ENCODE measurements at regions not wholly inside any gene's neighbourhood (a gene's known extent, or its start where the extent isn't known, plus 50 kb on each side); places are given as distances from the start of the nearest gene placed in this dataset.
"Not testable (repeated sequence)": the region's sequence is repeated elsewhere in the genome, so short reads cannot be mapped to it uniquely, and the experiment has no call there.

DNA sequence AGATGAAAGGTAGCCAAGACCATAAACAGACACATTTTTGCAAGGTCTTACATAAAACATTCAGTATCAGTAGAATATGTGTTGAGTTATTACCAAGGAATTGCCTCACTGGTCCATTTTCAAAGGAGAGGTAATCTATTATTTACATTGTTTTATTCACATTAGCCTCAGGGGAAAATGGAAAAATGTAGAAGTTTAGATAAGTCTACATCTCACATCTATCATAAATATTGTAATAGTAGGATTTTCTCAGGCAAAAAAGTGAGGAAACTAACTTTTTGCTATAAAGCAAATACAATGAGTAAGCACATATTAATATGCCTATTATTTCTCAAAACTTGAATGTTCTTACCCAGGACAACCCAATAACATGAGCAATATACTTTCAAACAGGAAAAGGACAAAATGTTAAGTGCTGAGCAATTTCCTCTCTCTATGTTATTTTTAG lies 184.6 kb upstream of the AGTR1 start:
- intact Hi-C loops (cut with micrococcal nuclease): no loop called here
- no peaks in the 10 kb centered on the region for H3K36me3 Mint-ChIP-seq (ENCODE audit: low read depth)

GRCh38 chr3:148518520-148518919 lies 179.2 kb upstream of the AGTR1 start:
- Mint-ChIP-seq H3K27me3 (ENCODE audit: low read depth) (no peaks in the 10 kb centered on the region), H3K9me3 (peaks cover 24% of the 10 kb centered on the region), H3K4me1 (ENCODE audit: low read depth) (no peaks in the 10 kb centered on the region), H3K27ac (no peak overlapping the region), H3K36me3 (ENCODE audit: low read depth) (no peaks in the 10 kb centered on the region), H3K4me3 (ENCODE audit: low read depth) (no peak overlapping the region)
- intact Hi-C loops (cut with micrococcal nuclease): no loop called here
- DNase-seq (ENCODE audit: low spot score): no peak

More for the DNA sequence above, 184.6 kb upstream of the AGTR1 start:
- Mint-ChIP-seq H3K4me3 (ENCODE audit: low read depth) (no peak overlapping the region), H3K9me3 (peaks cover 9% of the 10 kb centered on the region), H3K27ac (no peak overlapping the region), H3K4me1 (ENCODE audit: low read depth) (no peaks in the 10 kb centered on the region), H3K27me3 (ENCODE audit: low read depth) (no peaks in the 10 kb centered on the region)
- no peak for DNase-seq (ENCODE audit: low spot score)

DNA sequence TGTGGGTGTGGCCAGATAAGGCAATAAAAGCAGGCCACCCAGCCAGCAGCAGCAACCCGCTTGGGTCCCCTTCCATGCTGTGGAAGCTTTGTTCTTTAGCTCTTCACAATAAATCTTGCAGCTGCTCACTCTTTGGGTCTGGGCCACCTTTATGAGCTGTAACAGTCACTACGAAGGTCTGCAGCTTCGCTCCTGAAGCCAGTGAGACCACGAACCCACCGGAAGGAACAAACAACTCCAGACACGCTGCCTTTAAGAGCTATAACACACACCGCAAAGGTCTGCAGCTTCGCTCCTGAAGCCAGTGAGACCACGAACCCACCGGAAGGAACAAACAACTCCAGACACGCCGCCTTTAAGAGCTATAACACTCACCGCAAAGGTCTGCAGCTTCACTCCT lies 172.1 kb upstream of the AGTR1 start:
- H3K36me3 Mint-ChIP-seq (ENCODE audit: low read depth); DNase-seq (ENCODE audit: low spot score); H3K4me1 Mint-ChIP-seq (ENCODE audit: low read depth); H3K27me3 Mint-ChIP-seq (ENCODE audit: low read depth); intact Hi-C loops (cut with micrococcal nuclease); H3K4me3 Mint-ChIP-seq (ENCODE audit: low read depth); H3K27ac Mint-ChIP-seq: not testable (repeated sequence)
- H3K9me3 Mint-ChIP-seq: peaks cover 28% of the 10 kb centered on the region

GRCh38 chr3:148528024-148528423 lies 169.7 kb upstream of the AGTR1 start:
- no peak for DNase-seq (ENCODE audit: low spot score)
- intact Hi-C loops (cut with micrococcal nuclease): no loop called here
- Mint-ChIP-seq H3K4me3 (ENCODE audit: low read depth) (no peak overlapping the region), H3K9me3 (peaks cover 18% of the 10 kb centered on the region), H3K4me1 (ENCODE audit: low read depth) (no peaks in the 10 kb centered on the region), H3K27ac (no peak overlapping the region), H3K27me3 (ENCODE audit: low read depth) (no peaks in the 10 kb centered on the region), H3K36me3 (ENCODE audit: low read depth) (no peaks in the 10 kb centered on the region)

DNA sequence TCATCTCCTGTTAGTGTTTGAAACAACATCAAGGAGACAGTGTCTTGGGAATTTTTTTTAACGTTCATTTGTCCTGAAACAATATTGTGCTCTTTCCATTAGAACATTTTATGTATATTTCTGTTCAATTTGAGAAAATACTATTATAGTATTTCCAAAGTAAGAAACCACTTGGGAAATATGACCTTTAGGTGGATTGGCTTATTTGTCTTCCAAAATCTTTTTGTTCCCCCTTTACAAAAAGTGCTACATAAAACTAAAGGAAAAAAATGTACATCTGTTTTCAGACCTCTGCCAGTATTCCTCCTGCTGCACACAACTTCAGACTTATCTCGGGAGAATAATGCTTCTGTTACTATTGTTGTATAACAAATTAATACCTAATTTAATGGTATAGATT lies 165.9 kb upstream of the AGTR1 start:
- Mint-ChIP-seq H3K27me3 (ENCODE audit: low read depth) (no peaks in the 10 kb centered on the region), H3K9me3 (peaks cover 5% of the 10 kb centered on the region)

DNA sequence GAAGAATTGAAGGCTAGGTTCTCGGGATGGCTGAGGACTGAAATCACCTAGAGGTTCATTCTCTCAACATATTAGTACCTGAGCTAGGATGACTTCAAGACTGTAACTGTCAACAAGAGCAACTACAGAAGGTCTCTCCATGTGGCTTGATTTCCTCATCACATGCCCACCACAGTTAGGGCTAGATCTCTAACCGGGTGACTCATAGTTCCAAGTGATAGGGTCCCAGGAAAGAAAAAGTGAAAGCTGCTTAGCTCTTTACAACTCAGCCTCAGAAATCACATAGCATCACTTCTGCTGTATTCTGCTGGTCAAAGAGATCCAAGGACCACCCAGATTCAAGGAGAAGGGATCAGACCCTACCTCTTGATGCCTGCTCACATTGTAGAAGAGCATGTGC lies 165.4 kb upstream of the AGTR1 start:
- Mint-ChIP-seq H3K4me1 (ENCODE audit: low read depth) (no peaks in the 10 kb centered on the region), H3K36me3 (ENCODE audit: low read depth) (no peaks in the 10 kb centered on the region), H3K27me3 (ENCODE audit: low read depth) (no peaks in the 10 kb centered on the region), H3K4me3 (ENCODE audit: low read depth) (no peak overlapping the region), H3K9me3 (peaks cover under 1% of the 10 kb centered on the region), H3K27ac (no peak overlapping the region)
- no peak for DNase-seq (ENCODE audit: low spot score)
- intact Hi-C loops (cut with micrococcal nuclease): no loop called here

More for the DNA sequence above, 165.9 kb upstream of the AGTR1 start:
- H3K27ac Mint-ChIP-seq: no peak overlapping the region
- no peak overlapping the region for H3K4me3 Mint-ChIP-seq (ENCODE audit: low read depth)
- no peaks in the 10 kb centered on the region for H3K36me3 Mint-ChIP-seq (ENCODE audit: low read depth)
- H3K4me1 Mint-ChIP-seq (ENCODE audit: low read depth): no peaks in the 10 kb centered on the region
- no peak for DNase-seq (ENCODE audit: low spot score)
- intact Hi-C loops (cut with micrococcal nuclease): no loop called here

- DNase-seq (ENCODE audit: low spot score): no peak
These were observed 164.9 kb upstream of the AGTR1 start for GRCh38 chr3:148532774-148533173.

DNA sequence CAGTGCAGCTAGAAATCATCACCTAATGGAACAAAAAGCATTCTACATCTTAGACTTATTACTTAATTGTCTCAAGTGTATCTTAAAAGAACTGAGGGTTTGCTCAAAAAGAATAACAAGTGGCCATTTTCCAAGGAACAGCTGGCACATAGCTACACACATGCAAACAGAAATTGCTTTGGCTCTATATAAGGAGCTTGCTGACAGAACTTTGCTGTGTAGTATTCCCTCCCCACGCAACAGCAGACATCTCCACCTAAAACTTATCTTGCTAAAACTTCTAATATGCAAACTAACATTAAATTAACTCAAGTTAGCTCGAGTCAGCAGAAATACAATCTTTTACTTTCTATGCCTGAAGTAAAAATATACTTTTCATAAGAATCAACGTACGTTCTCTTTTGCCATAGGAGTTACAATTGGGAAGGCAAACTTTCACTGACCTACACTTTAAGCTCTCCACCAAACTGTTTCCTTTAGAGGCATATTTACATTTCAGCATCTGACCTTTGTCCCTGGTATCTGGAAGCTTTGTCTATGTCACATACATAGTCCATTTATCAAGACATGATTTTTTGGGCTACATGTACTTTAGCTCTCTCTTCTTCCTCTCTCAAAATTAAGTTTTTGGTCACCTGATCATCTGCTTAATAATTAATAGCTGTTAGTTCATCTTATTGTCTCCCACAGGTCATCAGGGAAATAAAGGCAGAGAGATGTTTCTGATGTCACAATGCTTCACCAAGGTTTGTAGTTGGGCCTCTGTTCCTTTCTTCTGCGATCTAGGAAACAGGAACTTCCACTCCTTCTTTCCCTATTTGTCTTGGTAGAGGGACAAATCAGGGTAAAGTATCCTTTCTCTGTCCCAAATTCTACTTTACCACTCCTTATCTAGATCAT lies 163.4 kb upstream of the AGTR1 start:
- H3K9me3 Mint-ChIP-seq: no peaks in the 10 kb centered on the region
- DNase-seq (ENCODE audit: low spot score): no peak
- no peaks in the 10 kb centered on the region for H3K27me3 Mint-ChIP-seq (ENCODE audit: low read depth)
- no peaks in the 10 kb centered on the region for H3K4me1 Mint-ChIP-seq (ENCODE audit: low read depth)
- intact Hi-C loops (cut with micrococcal nuclease): no loop called here
- no peak overlapping the region for H3K4me3 Mint-ChIP-seq (ENCODE audit: low read depth)
- H3K36me3 Mint-ChIP-seq (ENCODE audit: low read depth): no peaks in the 10 kb centered on the region
- H3K27ac Mint-ChIP-seq: no peak overlapping the region

More at GRCh38 chr3:148532774-148533173, 164.9 kb upstream of the AGTR1 start:
- no peaks in the 10 kb centered on the region for H3K4me1 Mint-ChIP-seq (ENCODE audit: low read depth)
- intact Hi-C loops (cut with micrococcal nuclease): no loop called here
- no peaks in the 10 kb centered on the region for H3K9me3 Mint-ChIP-seq
- no peaks in the 10 kb centered on the region for H3K36me3 Mint-ChIP-seq (ENCODE audit: low read depth)
- H3K4me3 Mint-ChIP-seq (ENCODE audit: low read depth): no peak overlapping the region
- no peaks in the 10 kb centered on the region for H3K27me3 Mint-ChIP-seq (ENCODE audit: low read depth)
- H3K27ac Mint-ChIP-seq: no peak overlapping the region

DNA sequence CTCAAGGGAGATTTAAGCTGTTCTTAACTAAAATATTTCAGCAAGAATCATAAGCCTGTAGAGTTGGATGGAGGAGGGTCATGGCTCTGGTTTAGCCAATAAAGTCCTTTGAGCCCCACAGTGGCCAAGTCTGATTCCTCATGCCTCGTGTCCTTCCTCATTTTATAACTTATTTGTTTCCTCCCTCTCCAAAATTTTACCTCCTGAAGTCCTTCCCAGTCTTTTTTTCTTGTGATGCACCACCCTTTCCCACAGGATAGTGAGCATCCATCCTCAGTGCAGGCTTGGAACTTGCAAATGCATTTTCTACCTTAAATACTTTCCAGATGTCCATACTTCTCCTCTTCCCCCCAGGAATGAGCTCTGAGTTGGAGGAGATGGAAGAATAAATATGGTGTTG lies 162.7 kb upstream of the AGTR1 start:
- H3K4me3 Mint-ChIP-seq (ENCODE audit: low read depth): no peak overlapping the region
- DNase-seq (ENCODE audit: low spot score): no peak
- H3K27me3 Mint-ChIP-seq (ENCODE audit: low read depth): no peaks in the 10 kb centered on the region
- no peaks in the 10 kb centered on the region for H3K4me1 Mint-ChIP-seq (ENCODE audit: low read depth)
- H3K9me3 Mint-ChIP-seq: no peaks in the 10 kb centered on the region
- H3K36me3 Mint-ChIP-seq (ENCODE audit: low read depth): no peaks in the 10 kb centered on the region
- intact Hi-C loops (cut with micrococcal nuclease): no loop called here
- no peak overlapping the region for H3K27ac Mint-ChIP-seq

GRCh38 chr3:148540266-148540665 lies 157.4 kb upstream of the AGTR1 start:
- Mint-ChIP-seq H3K9me3 (no peaks in the 10 kb centered on the region), H3K27me3 (ENCODE audit: low read depth) (no peaks in the 10 kb centered on the region), H3K27ac (no peak overlapping the region), H3K4me3 (ENCODE audit: low read depth) (no peak overlapping the region), H3K4me1 (ENCODE audit: low read depth) (no peaks in the 10 kb centered on the region), H3K36me3 (ENCODE audit: low read depth) (no peaks in the 10 kb centered on the region)
- intact Hi-C loops (cut with micrococcal nuclease): no loop called here
- DNase-seq (ENCODE audit: low spot score): no peak

- no peak overlapping the region for H3K27ac Mint-ChIP-seq
- no peaks in the 10 kb centered on the region for H3K36me3 Mint-ChIP-seq (ENCODE audit: low read depth)
- H3K4me1 Mint-ChIP-seq (ENCODE audit: low read depth): no peaks in the 10 kb centered on the region
- no peaks in the 10 kb centered on the region for H3K27me3 Mint-ChIP-seq (ENCODE audit: low read depth)
- H3K9me3 Mint-ChIP-seq: no peaks in the 10 kb centered on the region
- intact Hi-C loops (cut with micrococcal nuclease): no loop called here
- DNase-seq (ENCODE audit: low spot score): no peak
- H3K4me3 Mint-ChIP-seq (ENCODE audit: low read depth): no peak overlapping the region
These were observed 156.9 kb upstream of the AGTR1 start for GRCh38 chr3:148540851-148541250.

DNA sequence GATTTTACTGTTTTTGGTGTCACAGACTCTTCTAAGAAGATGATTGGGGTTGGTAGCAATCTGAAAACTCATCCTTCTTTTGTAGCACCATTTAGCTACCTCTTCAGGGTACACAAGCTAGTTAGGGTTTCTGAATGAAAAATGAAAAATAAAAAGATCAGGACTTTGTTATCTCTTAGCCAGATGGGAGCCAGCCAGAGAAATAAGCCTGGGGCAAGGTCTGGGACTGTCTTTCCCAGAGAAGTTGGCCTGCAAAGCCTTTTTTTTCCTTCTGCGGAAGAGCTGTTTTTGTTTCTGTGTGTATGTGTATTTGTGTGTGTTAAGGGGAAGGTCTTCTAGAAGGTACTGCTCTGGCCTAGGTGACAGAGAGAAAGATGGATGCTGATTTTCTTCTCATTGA lies 150.7 kb upstream of the AGTR1 start:
- Mint-ChIP-seq H3K4me3 (ENCODE audit: low read depth) (no peak overlapping the region), H3K27ac (no peak overlapping the region), H3K9me3 (peaks cover 5% of the 10 kb centered on the region), H3K36me3 (ENCODE audit: low read depth) (no peaks in the 10 kb centered on the region), H3K4me1 (ENCODE audit: low read depth) (no peaks in the 10 kb centered on the region), H3K27me3 (ENCODE audit: low read depth) (no peaks in the 10 kb centered on the region)
- no peak for DNase-seq (ENCODE audit: low spot score)
- intact Hi-C loops (cut with micrococcal nuclease): no loop called here

- intact Hi-C loops (cut with micrococcal nuclease): no loop called here
- H3K27ac Mint-ChIP-seq: no peak overlapping the region
- no peak overlapping the region for H3K4me3 Mint-ChIP-seq (ENCODE audit: low read depth)
- no peaks in the 10 kb centered on the region for H3K36me3 Mint-ChIP-seq (ENCODE audit: low read depth)
- no peaks in the 10 kb centered on the region for H3K4me1 Mint-ChIP-seq (ENCODE audit: low read depth)
- no peaks in the 10 kb centered on the region for H3K27me3 Mint-ChIP-seq (ENCODE audit: low read depth)
- H3K9me3 Mint-ChIP-seq: peaks cover 12% of the 10 kb centered on the region
- no peak for DNase-seq (ENCODE audit: low spot score)
These were observed 145.9 kb upstream of the AGTR1 start for GRCh38 chr3:148551767-148552260.

All from activated T-helper 2 cell treated with anti-CD3 and anti-CD28 coated beads, Interferon-gamma antibody, Interleukin-2, Interleukin-4, amounts not matched to agents 10 μg/mL and 5 μg/mL and 100 μg/mL, durations not matched to agents 14 hours and 24 hours and 36 hours (primary cell).